SK-N-SH treated with all-trans-retinoic acid at 6 μM for 48 hours (cell line): ENCODE measurements at regions not wholly inside any gene's neighbourhood (a gene's known extent, or its start where the extent isn't known, plus 50 kb on each side); places are given as distances from the start of the nearest gene placed in this dataset.

Experiments
- ATAC-seq: fragments of 200-7000 bp; cut with Tn5 transposase; 3 replicates; pipeline ENCODE4 v1.9.1; 2020; ENCODE audit warnings: mild to moderate bottlenecking, moderate library complexity
- ARNTL ChIP-seq: fragments of 450-650 bp; formaldehyde crosslinking; IDR thresholded peaks from 2 replicates; pipeline ENCODE4 v1.5.0; 2020; ENCODE audit warnings: low read depth, mild to moderate bottlenecking, moderate library complexity, borderline replicate concordance
- BACH2 ChIP-seq: fragments of 250-450 bp; sonication (Bioruptor Pico); IDR thresholded peaks from 2 replicates; pipeline ENCODE4 v1.9.0; 2021; ENCODE audit warnings: mild to moderate bottlenecking, borderline replicate concordance
- CSDC2 ChIP-seq: fragments of 250-450 bp; sonication (Bioruptor Pico); IDR thresholded peaks from 2 replicates; pipeline ENCODE4 v1.5.0; 2020; ENCODE audit warnings: mild to moderate bottlenecking, moderate library complexity
- ESRRG ChIP-seq: fragments of 250-450 bp; sonication (Bioruptor Pico); IDR thresholded peaks from 2 replicates; pipeline ENCODE4 v1.6.1; 2021; ENCODE audit warnings: mild to moderate bottlenecking
- GLIS3 ChIP-seq: fragments of 250-450 bp; sonication (Bioruptor Pico); IDR thresholded peaks from 2 replicates; pipeline ENCODE4 v1.5.0; 2020; ENCODE audit warnings: mild to moderate bottlenecking, moderate library complexity
- ISL1 ChIP-seq: fragments of 250-450 bp; sonication (Bioruptor Pico); IDR thresholded peaks from 2 replicates; pipeline ENCODE4 v2.1.2; 2022; ENCODE audit warnings: mild to moderate bottlenecking, moderate library complexity
- PPARA ChIP-seq: fragments of 250-450 bp; sonication (Bioruptor Pico); IDR thresholded peaks from 2 replicates; pipeline ENCODE4 v1.5.0; 2020; ENCODE audit warnings: mild to moderate bottlenecking, borderline replicate concordance
- RARB ChIP-seq: fragments of 250-450 bp; sonication (Bioruptor Pico); IDR thresholded peaks from 2 replicates; pipeline ENCODE4 v1.8.0; 2021; ENCODE audit warnings: mild to moderate bottlenecking, moderate library complexity
- SNAI2 ChIP-seq: fragments of 250-450 bp; sonication (Bioruptor Pico); IDR thresholded peaks from 2 replicates; pipeline ENCODE4 v1.5.0; 2020; ENCODE audit warnings: mild to moderate bottlenecking, moderate library complexity
- TCF4 ChIP-seq: fragments of 250-450 bp; sonication (Bioruptor Pico); IDR thresholded peaks from 2 replicates; pipeline ENCODE4 v1.8.0; 2021; ENCODE audit warnings: mild to moderate bottlenecking, moderate library complexity, borderline replicate concordance
- TOX ChIP-seq: fragments of 250-450 bp; sonication (Bioruptor Pico); IDR thresholded peaks from 2 replicates; pipeline ENCODE4 v1.8.0; 2021; ENCODE audit warnings: mild to moderate bottlenecking, moderate library complexity, borderline replicate concordance
- ZC3H10 ChIP-seq: fragments of 250-450 bp; sonication (Bioruptor Pico); IDR thresholded peaks from 2 replicates; pipeline ENCODE4 v1.5.1; 2021; ENCODE audit warnings: mild to moderate bottlenecking, moderate library complexity
- ZFP3 ChIP-seq: fragments of 250-450 bp; sonication (Bioruptor Pico); IDR thresholded peaks from 2 replicates; pipeline ENCODE4 v1.5.0; 2020; ENCODE audit warnings: mild to moderate bottlenecking, moderate library complexity
- ZFP30 ChIP-seq: fragments of 450-650 bp; formaldehyde crosslinking; IDR thresholded peaks from 2 replicates; pipeline ENCODE4 v1.5.0; 2022; ENCODE audit warnings: mild to moderate bottlenecking, moderate library complexity
- ZNF565 ChIP-seq: fragments of 450-650 bp; formaldehyde crosslinking; conservative IDR thresholded peaks from 2 replicates; pipeline ENCODE4 v1.5.0; 2020; ENCODE audit warnings: low read depth, mild to moderate bottlenecking, moderate library complexity
- ZNF8 ChIP-seq: fragments of 450-650 bp; formaldehyde crosslinking; IDR thresholded peaks from 2 replicates; pipeline ENCODE4 v1.5.0; 2020; ENCODE audit warnings: mild to moderate bottlenecking, moderate library complexity
- TF ChIP-seq, protein P1 (sequence below): fragments of 250-450 bp; sonication (Bioruptor Pico); IDR thresholded peaks from 2 replicates; pipeline ENCODE4 v1.5.1; 2021; ENCODE audit warnings: mild to moderate bottlenecking, moderate library complexity
- TF ChIP-seq, protein P2 (sequence below): fragments of 250-450 bp; sonication (Bioruptor Pico); IDR thresholded peaks from 2 replicates; pipeline ENCODE4 v1.5.1; 2020; ENCODE audit warnings: low read depth, mild to moderate bottlenecking, moderate library complexity
- TF ChIP-seq, protein P3 (sequence below): fragments of 250-450 bp; sonication (Bioruptor Pico); IDR thresholded peaks from 2 replicates; pipeline ENCODE4 v1.8.0; 2020; ENCODE audit warnings: mild to moderate bottlenecking, moderate library complexity, borderline replicate concordance
- TF ChIP-seq, protein P4 (sequence below): fragments of 250-450 bp; sonication (Bioruptor Pico); IDR thresholded peaks from 2 replicates; pipeline ENCODE4 v1.8.0; 2021; ENCODE audit warnings: low read depth, mild to moderate bottlenecking, moderate library complexity, borderline replicate concordance
- TF ChIP-seq, protein P5 (sequence below): fragments of 250-450 bp; sonication (Bioruptor Pico); IDR thresholded peaks from 2 replicates; pipeline ENCODE4 v1.5.0; 2020; ENCODE audit warnings: mild to moderate bottlenecking, moderate library complexity

DNA sequence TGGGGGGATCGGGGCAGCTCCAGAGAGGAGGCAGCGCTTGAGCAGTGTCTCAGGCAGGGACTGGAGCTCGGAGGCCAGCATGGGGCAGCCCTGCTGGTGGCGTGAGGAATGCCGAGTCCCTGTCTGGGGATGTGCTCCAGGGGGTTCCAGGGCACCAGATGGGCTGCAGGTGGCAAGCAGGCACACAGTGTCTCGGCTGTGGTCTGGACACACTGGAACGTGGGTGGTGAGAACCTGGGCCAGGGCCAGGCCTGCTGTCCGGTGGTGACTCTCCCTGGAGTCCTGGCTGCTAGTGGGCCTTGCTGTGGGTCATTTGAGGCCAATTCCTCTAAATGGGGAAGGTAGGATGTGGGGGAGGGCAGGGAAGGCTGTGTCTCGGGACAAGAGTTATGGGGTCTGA, 199.4 kb upstream of the RTL1 start:
- no peak for ATAC-seq
- TF ChIP-seq RARB (CRISPR knock-in tag) (no peak), BACH2 (CRISPR knock-in tag) (no peak), ISL1 (no peak), ZNF8 (CRISPR knock-in tag) (no peak), ZNF565 (CRISPR knock-in tag) (no peak), CSDC2 (CRISPR knock-in tag) (no peak), ZC3H10 (CRISPR knock-in tag) (no peak), SNAI2 (CRISPR knock-in tag) (no peak), ARNTL (CRISPR knock-in tag) (no peak), ZFP3 (CRISPR knock-in tag) (no peak), ZFP30 (CRISPR knock-in tag) (no peak), GLIS3 (CRISPR knock-in tag) (no peak), PPARA (CRISPR knock-in tag) (no peak), TCF4 (CRISPR knock-in tag) (no peak)
- TF ChIP-seq, protein P1, sequence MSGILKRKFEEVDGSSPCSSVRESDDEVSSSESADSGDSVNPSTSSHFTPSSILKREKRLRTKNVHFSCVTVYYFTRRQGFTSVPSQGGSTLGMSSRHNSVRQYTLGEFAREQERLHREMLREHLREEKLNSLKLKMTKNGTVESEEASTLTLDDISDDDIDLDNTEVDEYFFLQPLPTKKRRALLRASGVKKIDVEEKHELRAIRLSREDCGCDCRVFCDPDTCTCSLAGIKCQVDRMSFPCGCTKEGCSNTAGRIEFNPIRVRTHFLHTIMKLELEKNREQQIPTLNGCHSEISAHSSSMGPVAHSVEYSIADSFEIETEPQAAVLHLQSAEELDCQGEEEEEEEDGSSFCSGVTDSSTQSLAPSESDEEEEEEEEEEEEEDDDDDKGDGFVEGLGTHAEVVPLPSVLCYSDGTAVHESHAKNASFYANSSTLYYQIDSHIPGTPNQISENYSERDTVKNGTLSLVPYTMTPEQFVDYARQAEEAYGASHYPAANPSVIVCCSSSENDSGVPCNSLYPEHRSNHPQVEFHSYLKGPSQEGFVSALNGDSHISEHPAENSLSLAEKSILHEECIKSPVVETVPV (CRISPR knock-in tag): no peak
- TF ChIP-seq, protein P2, sequence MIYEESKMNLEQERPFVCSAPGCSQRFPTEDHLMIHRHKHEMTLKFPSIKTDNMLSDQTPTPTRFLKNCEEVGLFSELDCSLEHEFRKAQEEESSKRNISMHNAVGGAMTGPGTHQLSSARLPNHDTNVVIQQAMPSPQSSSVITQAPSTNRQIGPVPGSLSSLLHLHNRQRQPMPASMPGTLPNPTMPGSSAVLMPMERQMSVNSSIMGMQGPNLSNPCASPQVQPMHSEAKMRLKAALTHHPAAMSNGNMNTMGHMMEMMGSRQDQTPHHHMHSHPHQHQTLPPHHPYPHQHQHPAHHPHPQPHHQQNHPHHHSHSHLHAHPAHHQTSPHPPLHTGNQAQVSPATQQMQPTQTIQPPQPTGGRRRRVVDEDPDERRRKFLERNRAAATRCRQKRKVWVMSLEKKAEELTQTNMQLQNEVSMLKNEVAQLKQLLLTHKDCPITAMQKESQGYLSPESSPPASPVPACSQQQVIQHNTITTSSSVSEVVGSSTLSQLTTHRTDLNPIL (CRISPR knock-in tag): no peak
- TF ChIP-seq, protein P3, sequence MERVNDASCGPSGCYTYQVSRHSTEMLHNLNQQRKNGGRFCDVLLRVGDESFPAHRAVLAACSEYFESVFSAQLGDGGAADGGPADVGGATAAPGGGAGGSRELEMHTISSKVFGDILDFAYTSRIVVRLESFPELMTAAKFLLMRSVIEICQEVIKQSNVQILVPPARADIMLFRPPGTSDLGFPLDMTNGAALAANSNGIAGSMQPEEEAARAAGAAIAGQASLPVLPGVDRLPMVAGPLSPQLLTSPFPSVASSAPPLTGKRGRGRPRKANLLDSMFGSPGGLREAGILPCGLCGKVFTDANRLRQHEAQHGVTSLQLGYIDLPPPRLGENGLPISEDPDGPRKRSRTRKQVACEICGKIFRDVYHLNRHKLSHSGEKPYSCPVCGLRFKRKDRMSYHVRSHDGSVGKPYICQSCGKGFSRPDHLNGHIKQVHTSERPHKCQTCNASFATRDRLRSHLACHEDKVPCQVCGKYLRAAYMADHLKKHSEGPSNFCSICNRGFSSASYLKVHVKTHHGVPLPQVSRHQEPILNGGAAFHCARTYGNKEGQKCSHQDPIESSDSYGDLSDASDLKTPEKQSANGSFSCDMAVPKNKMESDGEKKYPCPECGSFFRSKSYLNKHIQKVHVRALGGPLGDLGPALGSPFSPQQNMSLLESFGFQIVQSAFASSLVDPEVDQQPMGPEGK (CRISPR knock-in tag): no peak
- TF ChIP-seq, protein P4, sequence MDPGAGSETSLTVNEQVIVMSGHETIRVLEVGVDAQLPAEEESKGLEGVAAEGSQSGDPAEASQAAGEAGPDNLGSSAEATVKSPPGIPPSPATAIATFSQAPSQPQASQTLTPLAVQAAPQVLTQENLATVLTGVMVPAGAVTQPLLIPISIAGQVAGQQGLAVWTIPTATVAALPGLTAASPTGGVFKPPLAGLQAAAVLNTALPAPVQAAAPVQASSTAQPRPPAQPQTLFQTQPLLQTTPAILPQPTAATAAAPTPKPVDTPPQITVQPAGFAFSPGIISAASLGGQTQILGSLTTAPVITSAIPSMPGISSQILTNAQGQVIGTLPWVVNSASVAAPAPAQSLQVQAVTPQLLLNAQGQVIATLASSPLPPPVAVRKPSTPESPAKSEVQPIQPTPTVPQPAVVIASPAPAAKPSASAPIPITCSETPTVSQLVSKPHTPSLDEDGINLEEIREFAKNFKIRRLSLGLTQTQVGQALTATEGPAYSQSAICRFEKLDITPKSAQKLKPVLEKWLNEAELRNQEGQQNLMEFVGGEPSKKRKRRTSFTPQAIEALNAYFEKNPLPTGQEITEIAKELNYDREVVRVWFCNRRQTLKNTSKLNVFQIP: no peak
- TF ChIP-seq, protein P5, sequence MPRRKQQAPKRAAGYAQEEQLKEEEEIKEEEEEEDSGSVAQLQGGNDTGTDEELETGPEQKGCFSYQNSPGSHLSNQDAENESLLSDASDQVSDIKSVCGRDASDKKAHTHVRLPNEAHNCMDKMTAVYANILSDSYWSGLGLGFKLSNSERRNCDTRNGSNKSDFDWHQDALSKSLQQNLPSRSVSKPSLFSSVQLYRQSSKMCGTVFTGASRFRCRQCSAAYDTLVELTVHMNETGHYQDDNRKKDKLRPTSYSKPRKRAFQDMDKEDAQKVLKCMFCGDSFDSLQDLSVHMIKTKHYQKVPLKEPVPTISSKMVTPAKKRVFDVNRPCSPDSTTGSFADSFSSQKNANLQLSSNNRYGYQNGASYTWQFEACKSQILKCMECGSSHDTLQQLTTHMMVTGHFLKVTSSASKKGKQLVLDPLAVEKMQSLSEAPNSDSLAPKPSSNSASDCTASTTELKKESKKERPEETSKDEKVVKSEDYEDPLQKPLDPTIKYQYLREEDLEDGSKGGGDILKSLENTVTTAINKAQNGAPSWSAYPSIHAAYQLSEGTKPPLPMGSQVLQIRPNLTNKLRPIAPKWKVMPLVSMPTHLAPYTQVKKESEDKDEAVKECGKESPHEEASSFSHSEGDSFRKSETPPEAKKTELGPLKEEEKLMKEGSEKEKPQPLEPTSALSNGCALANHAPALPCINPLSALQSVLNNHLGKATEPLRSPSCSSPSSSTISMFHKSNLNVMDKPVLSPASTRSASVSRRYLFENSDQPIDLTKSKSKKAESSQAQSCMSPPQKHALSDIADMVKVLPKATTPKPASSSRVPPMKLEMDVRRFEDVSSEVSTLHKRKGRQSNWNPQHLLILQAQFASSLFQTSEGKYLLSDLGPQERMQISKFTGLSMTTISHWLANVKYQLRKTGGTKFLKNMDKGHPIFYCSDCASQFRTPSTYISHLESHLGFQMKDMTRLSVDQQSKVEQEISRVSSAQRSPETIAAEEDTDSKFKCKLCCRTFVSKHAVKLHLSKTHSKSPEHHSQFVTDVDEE: no peak

DNA sequence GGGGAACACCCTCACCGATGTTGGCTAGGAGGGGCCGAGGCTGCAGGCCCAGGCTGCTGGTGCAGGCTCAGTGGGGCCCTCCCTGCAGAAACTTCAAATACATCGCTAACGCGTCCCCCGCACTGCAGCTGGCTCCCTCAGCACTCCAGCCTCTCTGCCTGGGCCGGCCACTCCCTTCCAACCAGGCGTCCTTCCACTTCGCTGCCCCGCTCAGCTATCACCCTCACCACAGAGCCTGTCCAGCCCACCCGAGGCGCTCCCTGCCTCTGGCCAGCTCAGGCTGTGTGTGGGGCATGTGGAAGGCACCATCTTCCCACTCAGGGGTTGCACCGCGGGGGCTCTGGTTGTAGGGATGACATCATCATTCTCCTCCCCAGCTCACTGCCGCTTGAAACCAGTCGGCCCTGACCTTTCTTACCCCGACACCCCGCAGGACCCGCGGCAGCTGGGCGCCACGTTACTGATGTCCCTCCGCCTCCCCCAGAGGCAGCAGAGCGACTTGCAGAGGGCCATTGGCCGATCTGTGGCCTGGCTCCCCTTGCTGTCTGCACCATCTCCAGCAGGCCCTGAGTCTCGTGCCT, 199.9 kb upstream of the RTL1 start:
- ATAC-seq: no peak
- TF ChIP-seq TOX (CRISPR knock-in tag) (no peak), TCF4 (CRISPR knock-in tag) (no peak), SNAI2 (CRISPR knock-in tag) (no peak), ARNTL (CRISPR knock-in tag) (no peak)
- TF ChIP-seq, all 23 proteins: peak for 0

DNA sequence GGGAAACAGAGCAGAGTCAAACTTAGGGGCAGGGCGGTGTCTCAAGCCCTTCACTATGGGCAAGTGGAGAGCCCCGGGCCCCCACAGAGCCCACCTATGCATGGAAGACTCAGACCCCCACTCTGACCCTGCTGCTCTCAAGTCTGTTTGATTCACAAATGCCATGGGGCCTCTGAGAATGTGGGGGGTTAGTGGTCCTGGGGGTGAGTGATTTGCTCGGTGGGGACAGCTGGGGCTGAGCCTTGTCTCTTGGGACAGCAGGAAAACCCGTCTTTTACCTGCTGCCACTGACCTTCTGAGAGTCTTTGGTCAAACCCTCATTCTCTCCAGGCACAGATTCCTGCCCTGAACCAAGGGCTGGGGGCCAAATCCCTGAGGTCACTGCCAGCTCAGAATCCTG, 201.0 kb upstream of the RTL1 start:
- no peak for ATAC-seq
- TF ChIP-seq TOX (CRISPR knock-in tag) (no peak), SNAI2 (CRISPR knock-in tag) (no peak), TCF4 (CRISPR knock-in tag) (no peak), CSDC2 (CRISPR knock-in tag) (no peak), ZFP3 (CRISPR knock-in tag) (no peak), ISL1 (no peak), BACH2 (CRISPR knock-in tag) (no peak), ESRRG (CRISPR knock-in tag) (no peak), RARB (CRISPR knock-in tag) (no peak), ZNF565 (CRISPR knock-in tag) (no peak), ZC3H10 (CRISPR knock-in tag) (no peak)
- TF ChIP-seq, protein P4: no peak
- TF ChIP-seq, protein P2 (CRISPR knock-in tag): no peak
- TF ChIP-seq, protein P5: no peak
